K562 (cell line): ENCODE measurements at regions not wholly inside any gene's neighbourhood (a gene's known extent, or its start where the extent isn't known, plus 50 kb on each side); places are given as distances from the start of the nearest gene placed in this dataset.

Source experiments
- ATAC-seq: fragments of 200-7000 bp; cut with Tn5 transposase; 3 replicates; pipeline ENCODE4 v1.9.1; 2020; ENCODE audit warnings: moderate library complexity
- BruUV-seq: library from RNA; stranded (reverse); fragments of 400-500 nt; replicated peaks from 2 replicates; lab custom pipeline; 2021; lab: Mats Ljungman, UMichigan
- CTCF ChIA-PET: fragments of 300-600 bp; formaldehyde crosslinking; extraction: SDS; loops from one replicate; lab custom pipeline; 2021; ENCODE audit warnings: low intra/inter-chr PET ratio; lab: Yijun Ruan, JAX
- POLR2A ChIA-PET: fragments of 300-600, 350-650 bp; sonication (Branson Sonifier 250); formaldehyde crosslinking; extraction: SDS; loops from one replicate; lab custom pipeline; 2021; ENCODE audit warnings: antibody characterized with exemption, inconsistent platforms; lab: Yijun Ruan, JAX
- DNase-seq, 4 experiments: peaks; one replicate each; pipeline versions ENCODE4 v3.0.0 to v3.0.0-alpha.2; 2011 to 2018; ENCODE audit warnings: low spot score in 3 of 4, mixed read lengths in 3 of 4; ENCODE audit errors: extremely low read depth in 1 of 4
- FAIRE-seq: peaks from 2 replicates; lab custom pipeline; 2011; peaks lifted over from hg19 to GRCh38; lab: Jason Lieb, UNC
- H2AFZ ChIP-seq: 2 replicates; pipeline ENCODE4 v1.6.0; 2011; ENCODE audit warnings: low read depth, low read length, control low read depth, inconsistent platforms
- H3K27ac ChIP-seq: fragments of 200-600 bp; 3 replicates; pipeline ENCODE4 v1.8.0; 2011; ENCODE audit warnings: low read depth, mild to moderate bottlenecking, control low read depth, inconsistent platforms, low read length, moderate library complexity, mixed read lengths; ENCODE audit errors: extremely low read depth
- H3K27me3 ChIP-seq, 2 experiments: fragments of 300-600 bp in 1 of 2; 2 replicates in 1 of 2; 3 replicates in 1 of 2; pipeline versions ENCODE4 v1.6.0 to v1.8.0; 2011; ENCODE audit warnings: inconsistent platforms in 2 of 2, low read length in 2 of 2, mild to moderate bottlenecking in 1 of 2, mixed read lengths in 1 of 2, moderate library complexity in 1 of 2; ENCODE audit not compliant: control insufficient read depth in 2 of 2, insufficient read depth in 2 of 2
- H3K36me3 ChIP-seq: fragments of 300-600 bp; 3 replicates; pipeline ENCODE4 v1.8.0; 2011; ENCODE audit warnings: mild to moderate bottlenecking, low read length, inconsistent platforms; ENCODE audit not compliant: control insufficient read depth, insufficient read depth
- H3K4me1 ChIP-seq, 2 experiments: fragments of 200-600 bp in 1 of 2; replicated peaks in 1 of 2; 2 replicates in 1 of 2; 3 replicates in 1 of 2; pipeline versions ENCODE4 v1.5.1 to v1.8.0; 2011; ENCODE audit warnings: inconsistent platforms in 2 of 2, low read length in 2 of 2, mild to moderate bottlenecking in 1 of 2, mixed read lengths in 1 of 2, moderate library complexity in 1 of 2; ENCODE audit not compliant: control insufficient read depth in 2 of 2, insufficient read depth in 2 of 2
- H3K4me2 ChIP-seq: 2 replicates; pipeline ENCODE4 v1.6.1; 2011; ENCODE audit warnings: low read length, control low read depth, inconsistent platforms, mixed read lengths; ENCODE audit not compliant: insufficient read depth
- H3K4me3 ChIP-seq: fragments of 200-600 bp; sonication (generic), shearing (Covaris generic); 2 replicates; pipeline ENCODE4 v1.5.1; 2016; ENCODE audit warnings: control low read depth, inconsistent platforms
- H3K79me2 ChIP-seq: fragments of 200-600 bp; 3 replicates; pipeline ENCODE4 v1.8.0; 2011; ENCODE audit warnings: low read length, inconsistent platforms; ENCODE audit not compliant: control insufficient read depth, insufficient read depth
- H3K9ac ChIP-seq, 2 experiments: 2 replicates each; pipeline versions ENCODE4 v1.6.0 to v1.6.1; 2011; ENCODE audit warnings: low read depth in 2 of 2, low read length in 2 of 2, control low read depth in 1 of 2, inconsistent platforms in 1 of 2, mild to moderate bottlenecking in 1 of 2, mixed read lengths in 1 of 2; ENCODE audit not compliant: insufficient read depth in 1 of 2
- H3K9me1 ChIP-seq: one replicate; pipeline ENCODE4 v1.6.0; 2011; ENCODE audit warnings: inconsistent platforms, mild to moderate bottlenecking, low read length, moderate library complexity; ENCODE audit not compliant: control insufficient read depth, insufficient read depth
- H3K9me3 ChIP-seq: replicated peaks from 2 replicates; pipeline ENCODE4 v1.5.1; 2011; ENCODE audit warnings: low read depth, low read length, inconsistent platforms; ENCODE audit not compliant: control insufficient read depth, insufficient read depth
- H4K20me1 ChIP-seq: replicated peaks from 2 replicates; pipeline ENCODE4 v1.6.1; 2011; ENCODE audit warnings: low read length, inconsistent platforms, mixed read lengths; ENCODE audit not compliant: control insufficient read depth, insufficient read depth
- ARID1B ChIP-seq: fragments of 450-650 bp; IDR thresholded peaks from 2 replicates; pipeline ENCODE4 v1.6.1; 2016; ENCODE audit warnings: antibody characterized with exemption, mild to moderate bottlenecking, inconsistent platforms
- ATF1 ChIP-seq, 2 experiments: fragments of 450-650 bp in 1 of 2; IDR thresholded peaks; 2 replicates each; pipeline ENCODE4 v1.6.1; 2016; ENCODE audit warnings: missing compliant biosample characterization in 1 of 2, missing genetic modification characterization in 1 of 2
- ATF3 ChIP-seq, 2 experiments: fragments of 450-650 bp in 1 of 2; sonication (generic) in 1 of 2; formaldehyde crosslinking in 1 of 2; IDR thresholded peaks in 1 of 2; conservative IDR thresholded peaks in 1 of 2; 2 replicates each; pipeline versions ENCODE4 v1.6.1 to v1.8.1; 2016 to 2023; ENCODE audit warnings: mild to moderate bottlenecking in 2 of 2, moderate library complexity in 2 of 2, inconsistent platforms in 1 of 2, missing genetic modification reagents in 1 of 2
- C11orf30 ChIP-seq: fragments of 450-650 bp; IDR thresholded peaks from 2 replicates; pipeline ENCODE4 v1.6.1; 2016; ENCODE audit warnings: low read depth, mild to moderate bottlenecking
- DEAF1 ChIP-seq: fragments of 450-650 bp; formaldehyde crosslinking; IDR thresholded peaks from 2 replicates; pipeline ENCODE4 v1.4.0; 2020; ENCODE audit warnings: mild to moderate bottlenecking, moderate library complexity
- EGR1 ChIP-seq: fragments of 450-650 bp; conservative IDR thresholded peaks from 2 replicates; pipeline ENCODE4 v1.6.1; 2017; ENCODE audit warnings: mild to moderate bottlenecking
- ILF3 ChIP-seq: fragments of 450-650 bp; IDR thresholded peaks from 2 replicates; pipeline ENCODE4 v1.6.1; 2018; ENCODE audit warnings: antibody characterized with exemption, mild to moderate bottlenecking, moderate library complexity, borderline replicate concordance
- JUND ChIP-seq, 2 experiments: IDR thresholded peaks; 2 replicates in 1 of 2; 3 replicates in 1 of 2; pipeline ENCODE4 v1.6.1; 2011; ENCODE audit warnings: borderline replicate concordance in 2 of 2, low read depth in 2 of 2, low read length in 2 of 2, improper control_type of control experiment in 1 of 2, missing biosample characterization in 1 of 2, missing genetic modification characterization in 1 of 2, missing genetic modification reagents in 1 of 2
- KDM1A ChIP-seq, 2 experiments: fragments of 450-650 bp; IDR thresholded peaks; 2 replicates each; pipeline ENCODE4 v1.6.1; 2016; ENCODE audit warnings: mild to moderate bottlenecking in 2 of 2
- KHSRP ChIP-seq: fragments of 450-650 bp; IDR thresholded peaks from 2 replicates; pipeline ENCODE4 v1.6.1; 2017
- MAFF ChIP-seq: IDR thresholded peaks from 2 replicates; pipeline ENCODE4 v1.6.1; 2012; ENCODE audit warnings: low read length, improper control_type of control experiment
- NFE2 ChIP-seq: IDR thresholded peaks from 2 replicates; pipeline ENCODE4 v1.6.1; 2014; ENCODE audit warnings: antibody characterized with exemption, low read depth
- NRF1 ChIP-seq, 2 experiments: fragments of 450-650 bp; IDR thresholded peaks in 1 of 2; conservative IDR thresholded peaks in 1 of 2; 2 replicates each; pipeline ENCODE4 v1.6.1; 2014; ENCODE audit warnings: mild to moderate bottlenecking in 2 of 2
- SNAPC5 ChIP-seq: fragments of 250-450 bp; sonication (Bioruptor Pico); IDR thresholded peaks from 2 replicates; pipeline ENCODE4 v1.8.0; 2021; ENCODE audit warnings: moderate library complexity, mild to moderate bottlenecking, inconsistent platforms
- SRSF7 ChIP-seq: fragments of 200-400 bp; formaldehyde crosslinking; optimal IDR thresholded peaks from 2 replicates; pipeline ENCODE3; 2017; ENCODE audit warnings: mild to moderate bottlenecking, low read depth, low read length
- TEAD2 ChIP-seq: fragments of 450-650 bp; IDR thresholded peaks from 2 replicates; pipeline ENCODE4 v1.6.1; 2016; ENCODE audit warnings: missing genetic modification characterization, control low read depth, missing compliant biosample characterization
- ZC3H4 ChIP-seq: sonication (generic); formaldehyde crosslinking; IDR thresholded peaks from 2 replicates; pipeline ENCODE4 v1.9.0; 2021; ENCODE audit warnings: missing genetic modification reagents, borderline replicate concordance
- ZNF134 ChIP-seq: fragments of 250-450 bp; sonication (Bioruptor Pico); conservative IDR thresholded peaks from 2 replicates; pipeline ENCODE4 v1.4.0; 2020
- ZNF239 ChIP-seq: fragments of 250-450 bp; sonication (Bioruptor Pico); IDR thresholded peaks from 2 replicates; pipeline ENCODE4 v1.4.0; 2020; ENCODE audit warnings: mild to moderate bottlenecking
- ZNF316 ChIP-seq: fragments of 450-650 bp; IDR thresholded peaks from 2 replicates; pipeline ENCODE4 v1.6.1; 2016
- ZNF780A ChIP-seq: fragments of 250-450 bp; sonication (Bioruptor Pico); IDR thresholded peaks from 2 replicates; pipeline ENCODE4 v1.5.0; 2021; ENCODE audit warnings: mild to moderate bottlenecking
- WGBS: fragments of 100-300 bp; shearing (Covaris generic); methylation state at CpG from one replicate; pipeline ENCODE4 v1.1.6; 2016; ENCODE audit warnings: low coverage, mixed read lengths; ENCODE audit not compliant: insufficient coverage; ENCODE audit errors: missing lambda C conversion rate; 5-methylcytosine and 5-hydroxymethylcytosine counted together
- in situ Hi-C: fragments of 300-500 bp; cut with MboI; formaldehyde crosslinking; loops from 4 replicates; pipeline ENCODE4 v1.15.0; 2018; ENCODE audit warnings: inconsistent platforms, mixed read lengths
- intact Hi-C: fragments of 100-400 bp; cut with micrococcal nuclease; formaldehyde crosslinking; loops from 2 replicates; pipeline ENCODE4 v1.14.2; 2022

GRCh38 chr4:133597251-133597650, 448.2 kb downstream of the PCDH10 start (continued):
- TF ChIP-seq JUND (IDR thresholded peaks at IDR 0.05; ENCODE audit: borderline replicate concordance, low read depth, low read length), result 0 out of 2 replicates have a peak, but pooled peaks have one; percentile 8
- TF ChIP-seq JUND (tag; IDR thresholded peaks at IDR 0.05; ENCODE audit: borderline replicate concordance, low read depth, low read length), result no peak
- TF ChIP-seq C11orf30, result peak; percentile 87
- no peak for TF ChIP-seq ILF3
- peak; percentile 87 for TF ChIP-seq MAFF
- TF ChIP-seq TEAD2 (tag), result no peak
- TF ChIP-seq NFE2, result peak; percentile 69
- TF ChIP-seq ZNF316, result peak; percentile 95
- peak; percentile 35 for TF ChIP-seq ATF3 (IDR thresholded peaks at IDR 0.05)
- no peak for TF ChIP-seq ATF3 (CRISPR knock-in tag; conservative IDR thresholded peaks at IDR 0.05)
- TF ChIP-seq, all 486 proteins: peak for 13

GRCh38 chr4:133596459-133596858, 447.4 kb downstream of the PCDH10 start:
- Histone ChIP-seq H3K9ac (no peak overlapping the region), H3K9me1 (no peaks in the 10 kb centered on the region), H3K27ac (no peak overlapping the region), H3K4me1 (no peaks in the 10 kb centered on the region; a peak in 1 of 5 replicates), H3K36me3 (no peaks in the 10 kb centered on the region), H3K4me3 (no peak overlapping the region), H2AFZ (no peak overlapping the region), H3K9me3 (no peaks in the 10 kb centered on the region), H3K4me2 (no peak overlapping the region), H3K27me3 (no peaks in the 10 kb centered on the region), H3K79me2 (no peaks in the 10 kb centered on the region), H4K20me1 (no peaks in the 10 kb centered on the region)
- FAIRE-seq (peak; percentile 29), DNase-seq (peak in 1 of 4 experiments; percentile 61), ATAC-seq (peak; percentile 71)
- 0% methylated on average over 3 of the region's 3 CpGs for WGBS
- POLR2A ChIA-PET, result no interaction called here
- CTCF ChIA-PET, result no interaction called here
- in situ Hi-C loops (no loop called here), intact Hi-C loops (loop anchor here (5.0 kb wide), 1 partner anchor 449 kb away; the partner anchor contains the start of gene PCDH10)
- BruUV-seq, result no TSS peak
- TF ChIP-seq ARID1B (peak; percentile 39), KHSRP (no peak), DEAF1 (CRISPR knock-in tag) (no peak), EGR1 (no peak), ATF1 (CRISPR knock-in tag; IDR thresholded peaks at IDR 0.05) (no peak), ATF1 (tag; IDR thresholded peaks at IDR 0.05) (no peak), ZC3H4 (CRISPR knock-in tag) (no peak), ZNF239 (CRISPR knock-in tag) (no peak), ZNF780A (CRISPR knock-in tag) (no peak), SRSF7 (no peak), NRF1 (conservative IDR thresholded peaks at IDR 0.05 in 1 of 2, IDR thresholded peaks at IDR 0.05 in 1 of 2) (no peak), KDM1A (IDR thresholded peaks at IDR 0.05) (peak in 1 of 2 experiments; percentile 18; a peak in 1 of 4 replicates), SNAPC5 (CRISPR knock-in tag) (no peak), ZNF134 (CRISPR knock-in tag) (no peak)
